Mammary epithelial cell (primary cell): ENCODE measurements at regions not wholly inside any gene's neighbourhood (a gene's known extent, or its start where the extent isn't known, plus 50 kb on each side); places are given as distances from the start of the nearest gene placed in this dataset.

Experiments
- CTCF ChIP-seq, 2 donors: IDR thresholded peaks in 1 of 2; conservative IDR thresholded peaks in 1 of 2; 2 replicates each; pipeline ENCODE4 v1.5.1; 2011 to 2012; ENCODE audit warnings: inconsistent platforms in 2 of 2, low read length in 2 of 2, mild to moderate bottlenecking in 2 of 2, control low read depth in 1 of 2, low read depth in 1 of 2; ENCODE audit not compliant: insufficient read depth in 1 of 2; ENCODE audit errors: extremely low read depth in 1 of 2
- EZH2 ChIP-seq: IDR thresholded peaks from 2 replicates; pipeline ENCODE4 v1.6.1; 2012; ENCODE audit warnings: low read length, inconsistent platforms, borderline replicate concordance

GRCh38 chr1:228937851-228938536 is 202.7 kb downstream of the RHOU start:
- TF ChIP-seq CTCF (conservative IDR thresholded peaks at IDR 0.05 in 1 of 2, IDR thresholded peaks at IDR 0.05 in 1 of 2; ENCODE audit: extremely low read depth in 1 of 2, insufficient read depth in 1 of 2, low read depth in 1 of 2, low read length in 2 of 2) (no peak), EZH2 (no peak)
